ENCODE measurements at regions not wholly inside any gene's neighbourhood (a gene's known extent, or its start where the extent isn't known, plus 50 kb on each side); places are given as distances from the start of the nearest gene placed in this dataset.
A peak's percentile ranks its signal among the peaks of the same experiment; 100 is the strongest.
"Not testable (repeated sequence)": the region's sequence is repeated elsewhere in the genome, so short reads cannot be mapped to it uniquely, and the experiment has no call there.

DNA sequence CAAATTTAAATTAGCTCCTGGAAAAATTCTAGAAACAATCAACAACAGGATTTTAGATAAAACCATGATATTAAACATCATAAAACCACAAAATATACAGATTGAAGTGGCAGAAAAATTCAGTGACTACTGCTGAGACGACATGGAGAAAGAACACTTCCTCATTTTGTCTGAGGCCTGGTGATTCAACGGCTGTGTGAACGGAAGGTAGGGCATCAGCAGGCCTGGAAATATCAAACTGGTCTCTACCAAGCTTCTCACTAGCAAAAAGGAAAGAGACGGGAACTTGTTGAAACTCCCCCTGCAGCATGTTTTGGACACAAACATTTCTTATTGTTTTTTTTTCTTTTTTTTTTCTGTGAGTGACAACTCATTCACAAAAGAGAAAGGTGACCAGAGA lies 58.0 kb upstream of the AHI1 start:
- intact Hi-C loops (cut with DNase I), result no loop called here
- DNase-seq, result no peak

DNA sequence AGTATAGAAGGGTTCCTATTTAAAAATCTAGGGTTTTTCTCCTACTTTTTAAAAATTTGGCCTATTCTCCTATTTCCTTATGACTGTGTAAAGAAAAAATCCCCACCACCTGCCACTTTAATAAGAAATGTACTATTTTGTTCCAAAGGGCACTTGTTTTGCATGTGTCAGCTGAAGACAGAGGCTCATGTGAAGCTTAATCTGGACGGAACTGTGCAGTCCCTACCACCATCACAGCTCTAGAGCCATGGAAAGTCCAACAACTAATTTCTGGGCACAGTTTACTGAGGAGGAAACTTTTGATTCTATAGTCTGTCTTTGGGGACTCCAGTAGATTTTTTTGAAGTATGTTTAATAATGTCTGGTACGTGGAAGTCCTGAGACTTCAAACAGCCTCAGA lies 60.0 kb upstream of the AHI1 start:
- DNase-seq, result no peak
- intact Hi-C loops (cut with DNase I), result no loop called here

DNA sequence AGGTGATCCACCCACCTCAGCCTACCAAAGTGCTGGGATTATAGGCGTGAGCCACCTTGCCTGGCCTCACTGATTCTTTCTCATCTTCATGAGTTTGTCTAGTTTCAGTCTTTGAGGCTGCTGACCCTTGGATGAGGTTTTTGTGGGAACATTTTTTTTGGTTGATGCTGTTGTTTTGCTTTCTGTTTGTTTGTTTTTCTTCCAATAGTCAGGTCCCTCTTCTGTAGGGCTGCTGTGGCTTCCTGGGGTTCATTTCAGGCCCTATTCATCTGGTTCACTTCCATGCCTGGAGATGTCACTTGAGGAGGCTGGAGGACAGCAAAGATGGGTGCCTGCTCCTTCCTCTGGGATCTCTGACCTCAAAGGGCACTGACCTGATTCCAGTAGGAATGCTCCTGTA lies 68.1 kb upstream of the AHI1 start:
- intact Hi-C loops (cut with DNase I); DNase-seq: not testable (repeated sequence)

DNA sequence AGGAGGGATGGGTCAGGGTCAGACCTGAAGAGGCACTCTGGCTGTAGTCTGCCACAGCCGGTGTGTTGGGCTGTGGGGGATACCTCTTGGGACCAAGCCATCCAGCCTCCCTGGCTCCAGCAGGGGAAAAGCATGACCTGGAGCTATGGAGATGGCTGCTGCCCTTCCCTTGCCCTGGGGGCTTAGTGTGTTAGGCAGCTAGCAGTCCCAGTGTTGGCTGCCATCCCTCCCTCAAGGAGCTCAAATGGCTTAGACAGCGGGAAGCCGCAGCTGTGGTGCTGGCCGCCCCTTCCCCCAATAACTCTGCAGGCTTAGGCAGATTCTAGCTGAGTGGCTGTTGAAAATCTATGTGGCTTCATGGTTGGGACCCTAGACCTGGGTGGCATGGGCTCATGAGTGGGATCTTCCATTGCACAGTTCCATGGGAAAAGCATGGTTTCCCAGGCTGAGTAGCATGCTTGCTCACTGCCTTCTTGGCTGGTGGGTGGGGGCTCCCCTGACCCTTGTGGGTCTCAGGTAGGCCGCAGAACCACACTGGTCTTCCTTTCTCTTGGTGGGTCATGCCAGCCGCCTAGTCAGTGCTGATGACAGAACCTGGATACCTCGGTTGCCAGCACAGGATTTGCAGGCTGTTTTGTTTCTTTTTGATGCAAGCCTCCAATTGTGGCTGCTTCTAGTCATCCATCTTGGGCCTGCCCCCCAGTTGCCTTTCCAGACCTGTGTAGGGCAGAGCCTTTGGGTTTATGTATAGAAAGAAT lies 69.0 kb upstream of the AHI1 start:
- DNase-seq, result peak in 1 of 10 donors; percentile 45
- intact Hi-C loops (cut with DNase I), result no loop called here

DNA sequence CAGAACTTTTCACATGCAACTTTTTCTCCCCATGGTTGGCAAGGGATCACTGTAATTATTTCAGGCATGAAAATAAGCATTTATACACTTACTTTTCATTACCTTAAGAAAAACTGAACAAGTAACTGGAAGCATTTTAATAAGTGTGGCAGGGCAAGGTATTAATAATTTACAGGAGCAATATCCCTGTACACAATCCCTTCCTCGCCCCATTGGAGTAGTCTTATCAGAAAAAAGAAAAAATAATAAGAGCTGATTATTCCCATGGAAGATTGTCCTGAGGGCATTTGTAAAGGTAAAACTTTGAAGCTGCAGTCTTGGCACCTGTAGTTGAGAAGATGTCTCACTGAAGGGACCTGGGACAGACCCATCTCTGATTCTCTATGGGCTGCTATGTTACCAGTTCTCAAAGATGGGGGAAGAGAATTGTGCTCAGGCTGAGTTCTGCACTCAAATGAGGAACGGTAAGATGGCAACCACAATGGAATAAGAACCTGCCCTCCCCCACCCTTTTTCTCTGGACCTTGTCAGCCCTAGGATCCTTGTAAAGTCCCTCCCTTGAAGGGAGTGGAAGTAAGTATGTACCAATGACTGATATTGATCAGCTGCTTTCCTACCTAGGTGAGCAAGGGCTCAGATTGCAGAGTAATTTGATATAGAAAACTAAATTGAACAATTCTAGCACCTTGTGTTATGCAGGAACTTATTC lies 70.0 kb upstream of the AHI1 start:
- intact Hi-C loops (cut with DNase I), result no loop called here
- no peak for DNase-seq

DNA sequence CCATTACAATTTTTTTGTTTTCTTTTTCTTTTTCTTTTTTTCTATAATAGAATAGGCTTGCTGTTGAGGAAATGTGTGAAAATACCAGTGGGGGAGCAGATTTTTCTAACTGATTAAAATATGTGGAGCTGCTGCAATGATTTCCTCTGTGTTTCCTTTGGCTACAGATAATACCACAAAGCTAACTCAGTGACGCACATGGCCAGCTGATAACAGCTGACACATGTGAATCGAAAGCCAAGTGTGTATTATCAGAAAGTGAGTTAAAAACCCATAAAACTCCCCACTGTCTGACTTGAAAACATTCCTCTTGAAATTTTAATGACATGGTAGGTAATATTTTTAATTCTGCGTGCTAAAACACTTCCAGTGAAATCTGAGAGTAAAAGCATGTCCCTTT lies 70.8 kb upstream of the AHI1 start:
- intact Hi-C loops (cut with DNase I), result no loop called here

DNA sequence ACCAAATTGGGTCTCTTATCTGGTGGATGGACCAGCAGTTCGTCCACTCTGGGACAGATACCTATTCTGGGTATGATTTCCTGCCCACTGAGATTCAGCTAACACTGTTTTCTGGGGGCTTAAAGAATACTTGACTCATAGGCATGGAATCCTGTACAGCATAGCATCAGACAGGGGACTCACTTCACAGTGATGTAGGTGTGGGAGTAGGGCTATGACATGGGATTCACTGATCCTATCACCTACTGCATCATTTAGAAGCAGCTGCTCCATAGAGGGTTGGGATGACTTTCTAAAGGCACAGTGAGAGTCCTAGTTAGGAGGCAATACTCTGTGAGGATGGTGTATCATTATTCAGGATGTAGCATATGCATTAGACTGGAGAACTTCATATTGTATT lies 74.5 kb upstream of the AHI1 start:
- intact Hi-C loops (cut with DNase I), result no loop called here
- DNase-seq, result no peak

More for the DNA sequence above, 70.8 kb upstream of the AHI1 start:
- DNase-seq, result no peak

DNA sequence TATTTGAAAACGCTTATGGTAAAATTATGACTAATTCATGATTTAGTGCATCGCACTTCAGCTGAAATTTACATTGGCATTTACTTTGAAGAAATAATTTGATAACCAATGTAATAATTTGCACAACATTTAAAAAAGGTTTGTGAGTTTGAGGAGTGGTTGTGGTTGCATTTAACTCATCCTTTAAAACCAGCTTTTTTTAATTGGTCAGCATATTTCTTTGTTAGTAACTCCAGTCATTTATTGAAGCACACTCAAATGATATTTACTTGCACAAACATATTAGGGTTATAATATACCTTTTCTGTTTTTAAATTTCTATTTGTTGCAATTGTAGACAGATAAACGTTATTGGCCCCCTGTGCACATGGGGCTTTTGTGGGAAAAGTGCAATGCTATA lies 78.1 kb upstream of the AHI1 start:
- intact Hi-C loops (cut with DNase I), result no loop called here
- no peak for DNase-seq

DNA sequence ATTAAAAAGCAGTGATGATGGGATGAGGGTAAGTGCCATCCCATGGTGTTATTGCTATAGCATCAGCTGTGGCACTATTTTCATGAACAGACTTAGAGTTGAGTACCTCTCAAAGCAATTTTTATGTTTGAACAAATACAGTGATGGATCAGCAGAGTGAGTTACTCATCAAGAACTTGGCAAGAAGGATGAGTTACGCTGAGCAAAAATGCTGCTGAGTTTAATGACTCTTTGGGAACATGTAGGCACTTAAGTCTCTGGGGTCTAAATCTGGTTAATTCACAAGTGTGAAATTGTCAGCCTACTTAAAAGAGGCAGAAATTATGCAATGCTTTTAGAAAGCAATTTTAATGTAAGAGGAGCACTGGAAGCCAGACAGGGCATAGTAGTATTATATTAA lies 78.5 kb upstream of the AHI1 start:
- intact Hi-C loops (cut with DNase I), result no loop called here
- no peak for DNase-seq

DNA sequence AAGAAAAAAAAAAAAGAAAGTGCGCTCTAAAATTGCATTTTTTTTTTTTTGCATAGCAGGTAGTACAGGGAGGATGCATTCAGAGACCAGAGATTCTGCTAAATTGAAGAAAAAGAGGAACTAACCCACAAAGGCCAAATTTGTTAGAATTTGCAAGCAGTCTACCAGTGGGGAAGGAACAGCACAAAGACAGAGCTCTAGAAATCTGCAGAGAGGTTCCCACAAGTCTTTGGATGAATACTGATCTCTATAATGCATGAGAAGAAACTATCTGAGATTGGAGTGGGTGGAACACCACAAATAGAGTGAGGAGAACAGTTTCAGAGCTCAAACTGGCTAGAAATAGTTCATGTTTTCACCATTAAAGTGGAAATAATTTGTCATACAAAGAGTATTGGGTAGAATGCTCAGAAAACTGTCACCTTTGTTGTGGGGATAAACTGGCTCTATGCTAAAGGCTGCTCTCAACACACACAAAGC lies 79.6 kb upstream of the AHI1 start:
- DNase-seq, result no peak
- intact Hi-C loops (cut with DNase I), result no loop called here

DNA sequence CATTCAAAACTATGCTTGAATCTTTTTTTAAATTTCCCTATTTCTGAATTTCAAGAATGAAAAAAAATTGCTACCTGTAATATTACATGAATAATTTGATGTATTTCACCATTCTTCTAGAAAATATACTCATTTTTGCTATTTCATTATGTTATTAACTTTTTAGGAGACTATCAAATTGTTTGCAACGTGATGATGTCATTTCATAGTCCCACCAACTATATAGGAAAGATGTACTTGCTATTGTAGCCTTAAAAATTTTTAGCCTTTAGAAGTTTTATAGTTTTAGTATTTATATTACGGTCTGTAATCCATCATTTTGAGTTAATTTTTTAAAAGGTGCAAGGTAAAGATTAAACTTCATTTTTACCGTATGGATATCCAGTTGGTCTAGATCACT lies 81.4 kb upstream of the AHI1 start:
- no peak for DNase-seq
- intact Hi-C loops (cut with DNase I), result no loop called here

DNA sequence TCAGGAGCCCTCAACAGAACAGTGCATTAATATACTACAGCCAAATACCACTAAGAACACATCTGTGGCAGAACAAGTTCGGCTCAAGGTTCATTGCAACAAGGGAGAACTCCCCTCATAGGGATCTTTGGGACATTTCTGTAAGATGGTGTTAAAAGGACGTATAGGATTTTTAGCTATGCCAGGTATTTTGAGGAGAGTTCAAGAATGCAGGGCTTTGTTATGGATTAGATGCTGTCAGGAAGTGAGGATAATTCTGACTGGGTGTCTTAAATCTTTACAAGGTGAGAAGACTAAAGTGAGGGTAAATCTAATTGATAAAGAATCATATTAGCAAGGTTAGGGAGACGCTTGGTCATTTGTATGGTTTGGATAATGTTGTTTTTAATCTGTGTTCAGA lies 83.7 kb upstream of the AHI1 start:
- no peak for DNase-seq
- intact Hi-C loops (cut with DNase I), result no loop called here

DNA sequence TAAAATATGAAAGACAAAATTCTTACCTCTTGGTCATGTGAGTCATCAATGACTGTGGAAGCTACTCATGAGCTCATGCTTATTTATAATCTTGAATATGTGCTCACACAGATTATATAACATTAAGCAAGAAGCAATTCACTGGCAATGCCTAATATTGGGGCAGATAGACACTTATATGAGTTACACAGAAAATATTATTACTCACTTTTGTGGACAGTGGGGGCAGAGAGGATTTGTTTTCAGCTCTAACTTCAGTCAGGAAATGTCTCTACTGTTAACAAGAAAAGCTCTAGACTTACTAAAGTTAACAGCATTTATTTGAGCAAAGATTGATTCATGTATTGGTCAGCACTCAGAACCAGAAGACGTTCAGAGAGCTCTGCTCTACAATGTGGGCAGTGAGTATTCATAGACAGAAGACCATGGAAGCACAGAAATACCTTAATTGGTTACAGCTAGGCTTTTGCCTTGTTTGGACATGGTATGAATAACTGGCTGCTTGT lies 85.8 kb upstream of the AHI1 start:
- intact Hi-C loops (cut with DNase I), result no loop called here
- DNase-seq, result no peak

DNA sequence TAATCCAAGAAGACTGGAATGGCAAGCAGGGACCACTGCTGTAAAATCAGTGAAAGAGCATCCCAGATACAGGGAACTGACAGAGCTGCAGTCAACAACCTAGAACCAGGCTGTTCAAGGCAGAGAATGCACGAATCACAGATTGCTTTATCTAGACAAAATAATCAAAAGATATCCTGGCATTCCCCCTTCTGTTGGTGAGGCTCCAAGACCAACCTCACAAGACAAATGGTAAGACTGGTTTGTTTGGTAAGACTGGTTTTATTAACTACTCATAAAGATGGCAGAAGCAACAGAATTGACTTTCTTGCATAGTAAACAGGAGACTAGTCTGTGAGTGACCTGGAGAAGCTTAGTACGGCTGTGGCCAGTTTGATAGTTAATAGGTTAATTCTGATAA lies 88.8 kb upstream of the AHI1 start:
- intact Hi-C loops (cut with DNase I), result no loop called here
- DNase-seq, result no peak

DNA sequence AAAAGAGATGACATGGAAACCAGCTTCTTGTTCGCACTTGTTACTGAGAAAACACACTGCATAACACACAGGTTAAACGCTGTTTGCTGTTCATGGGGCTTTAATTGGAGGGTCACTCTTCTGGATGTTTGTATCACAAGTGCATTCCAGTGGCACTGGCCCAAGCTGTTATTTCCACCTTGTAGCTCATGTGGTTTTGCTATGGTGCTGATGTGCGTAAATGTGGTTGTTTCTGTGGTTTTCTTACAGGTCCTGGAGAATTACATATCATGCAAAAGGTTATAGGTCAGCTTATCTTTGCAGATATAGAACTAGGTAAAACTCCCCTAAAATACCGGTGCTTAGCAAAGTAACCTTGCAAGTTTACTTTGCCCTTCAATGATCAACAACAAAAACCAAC lies 89.3 kb upstream of the AHI1 start:
- intact Hi-C loops (cut with DNase I), result no loop called here

DNA sequence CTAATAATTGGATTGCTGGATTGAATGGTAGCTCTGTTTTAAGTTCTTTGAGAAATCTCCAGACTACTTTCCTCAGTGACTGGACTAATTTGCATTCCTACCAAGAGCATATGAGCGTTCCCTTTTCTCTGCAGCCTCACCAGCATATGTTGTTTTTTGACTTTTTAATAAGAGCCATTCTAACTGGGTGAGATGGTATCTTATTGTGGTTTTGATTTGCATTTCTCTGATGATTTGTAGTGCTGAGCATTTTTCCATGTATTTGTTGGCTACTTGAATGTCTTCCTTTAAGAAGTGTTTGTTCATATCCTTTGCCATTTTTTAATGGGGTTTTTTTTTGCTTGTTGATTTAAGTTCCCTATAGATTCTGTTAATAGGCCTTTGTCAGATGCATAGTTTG lies 94.7 kb upstream of the AHI1 start:
- no peak for DNase-seq
- intact Hi-C loops (cut with DNase I), result no loop called here

More for the DNA sequence above, 89.3 kb upstream of the AHI1 start:
- no peak for DNase-seq

DNA sequence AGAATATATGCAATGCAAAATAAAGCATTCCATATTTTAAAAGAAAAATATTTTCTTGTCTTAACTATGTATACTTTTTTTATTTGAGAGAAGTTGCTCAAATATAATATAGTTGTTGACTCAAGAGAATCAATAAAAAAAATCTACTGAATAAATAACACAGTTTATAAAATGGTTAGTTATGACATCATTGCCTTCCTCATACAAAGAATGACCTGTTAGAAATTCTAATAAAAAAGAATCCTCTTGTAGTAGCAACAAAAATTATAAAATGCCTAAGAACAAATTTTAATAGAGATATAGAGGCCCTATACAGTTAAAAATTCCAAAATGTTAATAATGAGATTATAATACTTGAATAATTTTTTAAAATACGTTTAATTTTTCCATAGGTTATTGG lies 96.5 kb upstream of the AHI1 start:
- intact Hi-C loops (cut with DNase I), result no loop called here
- DNase-seq, result no peak

DNA sequence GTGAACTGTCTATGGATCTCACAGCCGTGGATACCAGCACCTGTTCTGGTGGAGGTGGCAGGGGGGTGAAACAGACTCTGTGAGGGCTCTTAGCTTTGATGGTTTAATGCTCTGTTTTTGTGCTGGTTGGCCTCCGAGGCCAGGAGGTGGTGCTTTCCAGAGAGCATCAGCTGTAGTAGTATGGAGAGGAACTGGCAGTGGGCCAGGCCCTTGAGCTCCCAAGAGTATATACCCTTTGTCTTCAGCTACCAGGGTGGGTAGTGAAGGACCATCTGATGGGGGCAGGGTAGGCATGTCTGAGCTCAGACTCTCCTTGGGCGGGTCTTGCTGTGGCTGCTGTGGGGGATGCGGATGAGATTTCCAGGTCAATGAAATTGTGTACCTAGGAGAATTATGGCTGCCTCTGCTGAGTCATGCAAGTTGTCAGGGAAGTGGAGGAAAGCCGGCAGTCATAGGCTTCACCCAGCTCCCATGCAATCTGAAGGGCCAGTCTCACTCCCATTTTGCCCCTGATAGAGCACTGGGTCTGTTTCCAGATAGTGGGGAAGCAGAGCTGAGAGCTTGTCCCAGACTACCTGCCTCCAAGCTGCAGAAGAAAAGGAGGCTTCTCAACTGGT lies 102.7 kb upstream of the AHI1 start:
- no peak for DNase-seq
- intact Hi-C loops (cut with DNase I), result no loop called here

DNA sequence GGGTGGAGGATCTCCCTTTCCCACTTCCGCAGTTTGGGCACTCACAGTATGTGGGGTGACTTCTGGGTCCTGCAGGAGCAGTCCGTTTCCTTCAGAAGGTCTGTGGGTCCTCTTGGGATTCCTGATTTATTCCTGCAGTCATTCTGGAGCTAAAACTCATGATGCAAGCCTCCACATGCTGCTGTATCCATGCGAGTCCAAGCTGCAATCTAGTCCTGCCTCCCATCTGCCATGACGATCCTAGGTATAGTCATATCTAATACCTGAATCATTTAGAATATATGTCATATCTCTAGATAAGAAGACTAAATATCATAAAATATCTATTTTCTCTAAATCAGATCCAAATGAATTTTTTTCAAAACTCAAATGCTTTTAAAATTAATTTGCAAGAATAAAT lies 103.4 kb upstream of the AHI1 start:
- DNase-seq, result no peak
- intact Hi-C loops (cut with DNase I), result no loop called here

DNA sequence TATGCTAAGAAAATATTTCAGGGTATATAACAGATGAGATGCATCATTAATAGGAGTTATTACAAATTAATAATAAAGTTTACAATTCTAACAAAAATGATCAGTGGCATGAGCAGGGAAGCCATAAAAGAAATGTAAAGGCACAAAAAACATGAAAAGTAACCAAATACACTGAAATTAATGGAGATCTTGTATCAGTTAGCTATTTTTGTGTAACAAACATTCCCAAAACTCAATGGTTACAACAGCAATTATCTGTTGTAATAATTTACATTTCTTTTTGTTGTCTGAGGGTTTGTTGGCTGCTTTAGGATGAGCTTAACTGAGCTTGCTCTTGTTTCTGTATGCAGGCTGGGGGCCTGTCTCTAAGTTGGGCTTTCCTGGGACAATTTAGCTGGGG lies 104.3 kb upstream of the AHI1 start:
- intact Hi-C loops (cut with DNase I), result no loop called here
- no peak for DNase-seq

DNA sequence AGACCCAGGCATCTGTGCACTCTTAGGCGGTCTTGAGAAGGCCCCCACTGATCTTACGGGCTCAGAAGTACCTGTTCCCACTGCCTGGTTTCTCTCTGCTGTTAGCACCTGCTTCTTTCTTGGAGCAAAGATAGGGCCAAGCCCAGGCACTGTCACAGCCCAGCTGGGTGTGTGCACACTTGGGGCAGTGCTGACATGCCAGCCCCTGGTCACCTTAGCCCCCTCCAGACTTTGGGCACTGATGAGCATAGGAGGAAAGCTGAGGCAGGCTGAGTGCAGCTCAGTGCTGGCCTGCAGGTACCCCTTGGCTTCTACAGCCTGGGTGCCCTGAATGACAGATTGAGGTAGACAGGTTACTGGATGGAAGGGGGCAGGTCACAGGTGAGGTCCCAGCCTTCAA lies 105.7 kb upstream of the AHI1 start:
- DNase-seq, result no peak
- intact Hi-C loops (cut with DNase I), result no loop called here
